Breast epithelium (tissue), 4 donors: ENCODE measurements at regions not wholly inside any gene's neighbourhood (a gene's known extent, or its start where the extent isn't known, plus 50 kb on each side); places are given as distances from the start of the nearest gene placed in this dataset.

Source experiments
- DNase-seq, 2 donors: peaks; one replicate each; pipeline ENCODE4 v3.0.0-alpha.2; 2019; ENCODE audit warnings: low spot score in 2 of 2
- H3K27ac ChIP-seq, 2 donors: fragments of 200-600 bp; sonication (generic) in 1 of 2; one replicate each; pipeline ENCODE4 v1.5.1; 2016 to 2019; ENCODE audit warnings: mild to moderate bottlenecking in 1 of 2
- H3K27me3 ChIP-seq, 2 donors: fragments of 200-600 bp; sonication (generic) in 1 of 2; one replicate each; pipeline versions ENCODE4 v1.5.1 to v1.6.0; 2017 to 2019; ENCODE audit warnings: control low read depth in 1 of 2, mild to moderate bottlenecking in 1 of 2
- H3K36me3 ChIP-seq: fragments of 200-600 bp; one replicate; pipeline ENCODE4 v1.5.1; 2019
- H3K4me1 ChIP-seq, 2 donors: fragments of 200-600 bp; sonication (generic); one replicate each; pipeline ENCODE4 v1.5.1; 2016 to 2019; ENCODE audit warnings: control low read depth in 1 of 2
- H3K4me3 ChIP-seq, 3 donors: fragments of 200-600 bp; sonication (generic); 1 replicate in 2 of 3; 2 replicates in 1 of 3; pipeline ENCODE4 v1.5.1; 2016 to 2019; ENCODE audit warnings: mild to moderate bottlenecking in 3 of 3, moderate library complexity in 2 of 3
- H3K9me3 ChIP-seq, 2 donors: fragments of 200-600 bp; sonication (generic) in 1 of 2; one replicate each; pipeline ENCODE4 v1.5.1; 2016 to 2019; ENCODE audit warnings: control low read depth in 1 of 2
- CTCF ChIP-seq, 3 donors: fragments of 450-650 bp; IDR thresholded peaks; one replicate each; pipeline ENCODE4 v1.5.1; 2016 to 2017; ENCODE audit warnings: antibody characterized with exemption in 3 of 3, mild to moderate bottlenecking in 3 of 3, moderate library complexity in 3 of 3
- POLR2A ChIP-seq: fragments of 450-650 bp; IDR thresholded peaks from one replicate; pipeline ENCODE4 v1.6.1; 2016; ENCODE audit warnings: antibody characterized with exemption, mild to moderate bottlenecking, moderate library complexity
- POLR2AphosphoS5 ChIP-seq, 3 donors: sonication (generic); formaldehyde crosslinking; IDR thresholded peaks; one replicate each; pipeline ENCODE4 v1.6.1; 2017; ENCODE audit warnings: antibody characterized with exemption in 3 of 3
- intact Hi-C: fragments of 100-400 bp; cut with DNase I; formaldehyde crosslinking; loops from one replicate; pipeline ENCODE4 v1.15.1; 2023; ENCODE audit warnings: low total_unique reads

- H3K9me3 ChIP-seq: no peaks in the 10 kb centered on the region
- H3K4me1 ChIP-seq: no peaks in the 10 kb centered on the region
- no peak overlapping the region for H3K4me3 ChIP-seq
- DNase-seq: no peak
- intact Hi-C loops: no loop called here
- H3K27ac ChIP-seq: no peak overlapping the region
- H3K36me3 ChIP-seq: no peaks in the 10 kb centered on the region
- no peaks in the 10 kb centered on the region for H3K27me3 ChIP-seq
- TF ChIP-seq CTCF (IDR thresholded peaks at IDR 0.05) (no peak), POLR2AphosphoS5 (IDR thresholded peaks at IDR 0.05) (no peak), POLR2A (no peak)
Measured at GRCh38 chr6:56005426-56005825, 130.0 kb upstream of the BMP5 start.

- intact Hi-C loops: no loop called here
- Histone ChIP-seq H3K27ac (no peak overlapping the region), H3K27me3 (no peaks in the 10 kb centered on the region), H3K4me3 (no peak overlapping the region), H3K4me1 (no peaks in the 10 kb centered on the region), H3K36me3 (no peaks in the 10 kb centered on the region), H3K9me3 (no peaks in the 10 kb centered on the region)
- no peak for DNase-seq
- TF ChIP-seq CTCF (IDR thresholded peaks at IDR 0.05) (no peak), POLR2A (no peak), POLR2AphosphoS5 (IDR thresholded peaks at IDR 0.05) (no peak)
Measured at GRCh38 chr6:56004426-56004825, 129.0 kb upstream of the BMP5 start.

GRCh38 chr6:56003616-56004015, 128.2 kb upstream of the BMP5 start:
- no peaks in the 10 kb centered on the region for H3K4me1 ChIP-seq
- intact Hi-C loops: no loop called here
- H3K36me3 ChIP-seq: no peaks in the 10 kb centered on the region
- H3K27me3 ChIP-seq: no peaks in the 10 kb centered on the region
- DNase-seq: no peak
- H3K9me3 ChIP-seq: no peaks in the 10 kb centered on the region
- H3K27ac ChIP-seq: no peak overlapping the region
- no peak for TF ChIP-seq POLR2AphosphoS5 (IDR thresholded peaks at IDR 0.05)
- no peak for TF ChIP-seq CTCF (IDR thresholded peaks at IDR 0.05)
- TF ChIP-seq POLR2A: no peak
- no peak overlapping the region for H3K4me3 ChIP-seq

- intact Hi-C loops: no loop called here
- DNase-seq: no peak
- Histone ChIP-seq H3K36me3 (no peaks in the 10 kb centered on the region), H3K27me3 (no peaks in the 10 kb centered on the region), H3K4me1 (no peaks in the 10 kb centered on the region), H3K9me3 (no peaks in the 10 kb centered on the region), H3K27ac (no peak overlapping the region), H3K4me3 (no peak overlapping the region)
- TF ChIP-seq POLR2AphosphoS5 (IDR thresholded peaks at IDR 0.05) (no peak), CTCF (IDR thresholded peaks at IDR 0.05) (no peak), POLR2A (no peak)
Measured at GRCh38 chr6:56002336-56002735, 126.9 kb upstream of the BMP5 start.

- H3K9me3 ChIP-seq: peaks cover 0 to 7% of the 10 kb centered on the region in 2 donors
- no peak for TF ChIP-seq CTCF (IDR thresholded peaks at IDR 0.05)
- no peak for TF ChIP-seq POLR2AphosphoS5 (IDR thresholded peaks at IDR 0.05)
- TF ChIP-seq POLR2A: no peak
- no peaks in the 10 kb centered on the region for H3K4me1 ChIP-seq
- DNase-seq: no peak
- intact Hi-C loops: no loop called here
- H3K27ac ChIP-seq: no peak overlapping the region
- H3K36me3 ChIP-seq: no peaks in the 10 kb centered on the region
- H3K4me3 ChIP-seq: no peak overlapping the region
- no peaks in the 10 kb centered on the region for H3K27me3 ChIP-seq
Measured at GRCh38 chr6:55998576-55998975, 123.2 kb upstream of the BMP5 start.
